Brain pericyte (primary cell): ENCODE measurements at regions not wholly inside any gene's neighbourhood (a gene's known extent, or its start where the extent isn't known, plus 50 kb on each side); places are given as distances from the start of the nearest gene placed in this dataset.
"Not testable (repeated sequence)": the region's sequence is repeated elsewhere in the genome, so short reads cannot be mapped to it uniquely, and the experiment has no call there.

Experiments used
- DNase-seq: peaks from one replicate; pipeline ENCODE4 v3.0.0-alpha.2; 2012; ENCODE audit warnings: low read depth, low spot score

DNA sequence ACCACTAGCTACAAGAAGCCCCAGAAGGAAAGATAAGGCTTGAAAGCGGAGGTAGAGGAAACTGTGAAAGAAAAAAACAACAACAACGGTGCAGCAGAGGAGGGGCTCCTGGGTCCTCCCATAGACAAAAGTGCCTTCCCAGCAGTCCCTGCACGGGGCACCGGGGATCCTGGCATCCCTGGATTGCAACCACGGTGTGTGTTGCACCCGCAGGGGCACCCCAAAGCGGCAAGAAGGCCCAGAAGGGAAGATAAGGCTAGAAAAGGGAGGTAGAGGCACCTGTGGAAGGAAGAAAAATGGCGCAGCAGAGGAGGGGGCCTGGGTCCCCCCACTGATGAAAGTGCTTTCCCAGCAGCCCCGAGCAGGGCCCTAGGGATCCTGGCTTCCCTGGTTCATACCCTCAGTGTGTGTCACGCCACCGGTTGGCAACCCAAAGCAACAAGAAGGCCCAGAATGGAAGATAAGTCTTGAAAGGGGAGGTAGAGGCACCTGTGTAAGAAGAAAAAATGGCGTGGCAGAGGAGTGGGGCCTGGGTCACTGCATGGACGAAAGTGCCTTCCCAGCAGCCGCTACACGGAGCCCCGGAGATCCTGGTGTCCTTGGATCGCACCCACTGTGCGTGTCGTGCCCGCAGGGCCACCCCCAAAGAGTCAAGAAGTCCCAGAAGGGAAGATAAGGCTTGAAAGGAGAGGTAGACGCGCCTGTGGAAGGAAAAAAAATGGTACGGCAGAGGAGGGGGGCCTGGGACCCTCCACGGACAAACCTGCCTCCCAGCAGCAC lies 281.0 kb downstream of the ALG10 start:
- no peak for DNase-seq

GRCh38 chr12:34304001-34304400 lies 281.7 kb downstream of the ALG10 start:
- no peak for DNase-seq

- DNase-seq = no peak
Observed at GRCh38 chr12:34304546-34304945, 282.2 kb downstream of the ALG10 start.

GRCh38 chr12:34305176-34305575 lies 282.9 kb downstream of the ALG10 start:
- DNase-seq = no peak

GRCh38 chr12:34306133-34306830 lies 284.0 kb downstream of the ALG10 start:
- DNase-seq = no peak

- DNase-seq = not testable (repeated sequence)
Observed at GRCh38 chr12:34309806-34310804, 287.8 kb downstream of the ALG10 start.

DNA sequence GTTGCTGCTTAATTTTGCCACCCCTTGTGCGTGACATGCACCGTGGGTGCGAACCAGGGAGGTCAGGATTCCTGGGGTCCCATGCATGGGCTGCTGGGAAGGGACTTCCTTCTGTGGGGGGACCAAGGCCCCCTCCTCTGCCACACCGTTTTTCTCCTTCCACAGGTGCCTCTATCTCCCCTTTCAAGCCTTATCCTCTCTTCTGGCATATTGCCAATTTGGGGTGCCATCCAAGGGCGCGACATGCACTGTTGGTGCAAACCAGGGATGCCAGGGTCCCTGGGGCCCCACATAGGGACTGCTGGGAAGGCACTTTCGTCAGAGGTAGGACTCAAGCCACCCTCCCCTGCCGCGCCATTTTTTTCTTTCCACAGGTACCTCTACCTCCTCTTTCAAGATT lies 289.0 kb downstream of the ALG10 start:
- DNase-seq = no peak

DNA sequence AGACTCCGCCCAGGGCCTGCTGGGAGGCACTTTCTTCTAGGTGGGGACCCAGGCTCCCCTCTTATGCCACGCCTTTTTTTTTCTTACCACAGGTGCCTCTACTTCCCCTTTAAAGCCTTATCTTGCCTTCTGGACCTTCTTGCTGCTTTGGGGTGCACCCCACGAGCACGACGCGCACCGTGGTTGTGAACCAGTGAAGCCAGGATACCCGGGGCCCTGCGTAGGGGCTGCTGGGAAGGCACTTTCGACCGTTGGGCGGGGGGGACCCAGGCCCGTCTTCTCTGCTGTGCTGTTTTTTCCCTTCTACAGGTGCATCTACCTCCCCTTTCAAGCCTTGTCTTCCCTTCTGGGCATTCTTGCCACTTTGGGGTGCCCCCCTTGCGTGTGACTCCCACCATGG lies 305.4 kb downstream of the ALG10 start:
- no peak for DNase-seq

GRCh38 chr12:34333337-34333736 lies 311.0 kb downstream of the ALG10 start:
- no peak for DNase-seq

- DNase-seq = no peak
Observed at GRCh38 chr12:34334538-34334937, 312.2 kb downstream of the ALG10 start.

GRCh38 chr12:34334953-34335743 lies 312.9 kb downstream of the ALG10 start:
- DNase-seq = no peak

DNA sequence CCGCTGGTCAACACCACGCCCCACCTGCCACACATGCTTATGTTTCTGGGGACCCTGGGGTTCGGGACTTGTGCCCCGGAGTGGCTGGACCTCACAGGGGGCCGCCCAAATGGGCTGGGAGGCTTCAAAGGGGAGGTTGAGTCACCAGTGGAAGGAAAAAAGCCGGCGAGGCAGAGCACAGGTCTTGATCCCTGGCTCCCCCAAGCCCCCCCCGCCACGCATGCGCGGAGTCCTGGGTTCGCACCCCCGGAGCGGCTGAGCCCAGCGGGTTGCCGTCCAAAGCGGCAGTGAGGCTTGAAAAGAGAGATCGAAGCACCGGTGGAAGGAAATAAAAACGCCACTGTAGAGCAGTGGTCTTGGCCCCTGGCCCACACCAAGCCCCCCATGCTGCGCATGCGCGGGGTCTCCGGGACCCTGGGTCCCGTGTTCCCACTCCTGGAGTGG lies 313.5 kb downstream of the ALG10 start:
- no peak for DNase-seq

- no peak for DNase-seq
Observed at GRCh38 chr12:34336619-34337465, 314.5 kb downstream of the ALG10 start.

DNA sequence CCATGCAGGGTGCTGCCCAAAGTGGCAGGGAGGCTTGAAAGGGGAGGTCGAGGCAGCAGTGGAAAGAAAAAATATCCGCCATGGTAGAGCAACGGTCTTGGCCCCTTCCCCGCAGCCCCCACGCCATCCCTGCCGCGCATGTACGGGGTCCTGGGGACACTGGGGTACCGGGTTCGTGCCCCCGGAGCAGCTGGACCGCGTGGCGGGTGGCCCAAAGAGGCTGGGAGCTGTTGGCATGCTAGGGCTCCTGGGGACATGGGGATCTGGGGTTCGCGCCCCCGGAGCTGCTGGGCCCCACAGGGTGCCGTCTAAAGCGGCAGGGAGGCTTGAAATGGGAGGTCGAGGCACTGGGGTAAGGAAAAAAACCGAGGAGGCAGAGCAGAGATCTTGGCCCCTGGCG lies 316.5 kb downstream of the ALG10 start:
- no peak for DNase-seq

DNA sequence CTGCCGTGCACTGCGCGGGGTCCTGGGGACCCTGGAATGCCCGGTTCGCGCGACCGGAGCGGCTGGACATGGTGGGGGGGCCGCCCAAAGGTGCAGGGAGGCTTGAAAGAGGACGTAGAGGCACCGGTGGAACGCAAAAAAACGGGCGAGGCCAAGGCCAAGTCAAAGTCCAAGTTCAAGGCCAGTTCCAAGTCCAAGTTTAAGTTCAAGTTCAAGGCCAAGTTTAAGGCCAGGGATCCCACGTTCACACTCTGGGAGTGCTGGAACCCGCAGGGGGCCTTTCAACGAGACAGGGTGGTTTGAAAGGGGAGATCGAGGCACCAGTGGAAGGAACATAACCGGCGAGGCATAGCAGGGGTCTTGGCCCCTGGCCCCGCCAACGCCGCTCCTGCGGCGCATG lies 317.6 kb downstream of the ALG10 start:
- DNase-seq = no peak

DNA sequence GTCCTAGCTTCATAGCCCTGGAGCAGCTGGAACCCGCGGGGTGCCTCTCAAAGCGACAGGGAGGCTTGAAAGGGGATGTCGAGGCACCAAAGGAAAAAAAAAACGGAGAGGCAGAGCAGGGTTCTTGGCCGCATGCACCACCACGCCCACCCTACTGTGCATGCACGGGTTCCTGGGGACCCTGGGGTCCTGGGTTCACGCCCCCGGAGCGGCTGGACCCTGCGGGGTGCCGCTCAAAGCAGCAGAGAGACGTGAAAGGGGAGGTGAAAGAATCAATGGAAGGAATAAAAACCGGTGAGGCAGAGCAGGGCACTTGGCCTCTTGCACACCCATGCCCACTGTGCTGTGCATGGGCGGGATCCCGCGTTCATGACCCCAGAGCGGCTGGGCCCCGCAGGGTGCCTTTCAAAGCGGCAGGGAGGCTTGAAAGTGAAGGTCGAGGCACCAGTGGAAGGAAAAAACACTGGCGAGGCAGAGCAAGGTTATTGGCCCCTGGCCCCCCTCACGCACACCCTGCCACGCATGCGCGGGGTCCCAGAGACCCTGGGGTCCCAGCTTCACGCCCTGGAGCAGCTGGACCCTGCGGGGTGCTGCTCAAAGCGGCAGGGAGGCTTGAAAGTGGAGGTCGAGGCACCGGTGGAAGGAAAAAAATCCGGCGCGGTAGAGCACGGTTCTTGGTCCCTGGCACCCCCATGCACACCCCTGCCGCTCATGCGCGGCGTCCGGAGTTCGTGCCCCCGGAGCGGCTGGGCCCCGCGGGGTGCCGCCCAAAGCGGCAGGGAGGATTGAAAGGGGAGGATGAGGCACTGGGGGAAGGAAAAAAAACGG lies 318.5 kb downstream of the ALG10 start:
- no peak for DNase-seq

- DNase-seq = no peak
Observed at GRCh38 chr12:34341362-34341733, 319.1 kb downstream of the ALG10 start.

GRCh38 chr12:34342048-34342447 lies 319.8 kb downstream of the ALG10 start:
- DNase-seq = no peak

DNA sequence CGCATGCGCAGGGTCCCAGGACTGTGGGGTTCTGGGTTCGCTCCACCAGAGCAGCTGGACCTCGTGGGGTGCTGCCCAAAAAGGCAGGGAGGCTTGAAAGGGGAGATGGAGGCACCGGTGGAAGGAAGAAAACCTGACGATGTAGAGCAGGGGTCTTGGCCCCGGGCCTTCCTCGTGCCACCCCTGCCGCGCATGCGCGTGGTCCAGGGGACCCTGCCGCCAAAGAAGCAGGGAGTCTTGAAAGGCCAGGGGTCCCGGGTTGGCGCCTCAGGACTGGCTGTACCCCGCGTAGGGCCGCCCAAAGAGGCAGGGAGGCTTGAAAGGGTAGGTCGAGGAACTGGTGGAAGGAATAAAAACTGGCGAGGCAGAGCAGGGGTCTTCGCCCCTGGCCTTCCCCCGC lies 321.0 kb downstream of the ALG10 start:
- DNase-seq = no peak
